Activated CD8-positive, alpha-beta memory T cell treated with anti-CD3 and anti-CD28 coated beads, Interleukin-2, amount 10 ng/mL, durations not matched to agents 7 days and 5 days (primary cell): ENCODE measurements at regions not wholly inside any gene's neighbourhood (a gene's known extent, or its start where the extent isn't known, plus 50 kb on each side); places are given as distances from the start of the nearest gene placed in this dataset.
"Not testable (repeated sequence)": the region's sequence is repeated elsewhere in the genome, so short reads cannot be mapped to it uniquely, and the experiment has no call there.

Experiments used
- ATAC-seq: fragments of 150-1000 bp; cut with Tn5 transposase; one replicate; pipeline ENCODE4 v1.10.0; 2021; ENCODE audit warnings: moderate library complexity
- CTCF ChIA-PET: fragments of 350-600 bp; sonication (Branson Sonifier 250); formaldehyde crosslinking; loops from one replicate; lab custom pipeline; 2021; ENCODE audit warnings: antibody characterized with exemption; lab: Charles Lee
- DNase-seq: peaks from one replicate; pipeline ENCODE4 v3.0.0-alpha.2; 2020
- H3K27ac Mint-ChIP-seq: one replicate; pipeline ENCODE4 v1.8.0; 2021; ENCODE audit warnings: mild to moderate bottlenecking, mixed read lengths
- H3K27me3 Mint-ChIP-seq: one replicate; pipeline ENCODE4 v1.8.0; 2021; ENCODE audit warnings: mixed read lengths
- H3K36me3 Mint-ChIP-seq: one replicate; pipeline ENCODE4 v1.8.0; 2021; ENCODE audit warnings: mild to moderate bottlenecking, mixed read lengths
- H3K4me1 Mint-ChIP-seq: one replicate; pipeline ENCODE4 v1.8.0; 2021; ENCODE audit warnings: mixed read lengths
- H3K4me3 Mint-ChIP-seq: one replicate; pipeline ENCODE4 v1.8.0; 2021; ENCODE audit warnings: mild to moderate bottlenecking, moderate library complexity, mixed read lengths
- H3K9me3 Mint-ChIP-seq: one replicate; pipeline ENCODE4 v1.8.0; 2022; ENCODE audit warnings: low read depth, mixed read lengths

GRCh38 chr16:87162799-87163198, 154.4 kb downstream of the C16orf95 start:
- H3K27me3 Mint-ChIP-seq, CTCF ChIA-PET, H3K36me3 Mint-ChIP-seq, H3K27ac Mint-ChIP-seq, H3K4me1 Mint-ChIP-seq, H3K9me3 Mint-ChIP-seq, DNase-seq, ATAC-seq, H3K4me3 Mint-ChIP-seq: not testable (repeated sequence)

- H3K9me3 Mint-ChIP-seq, result peaks cover 3% of the 10 kb centered on the region
- H3K4me1 Mint-ChIP-seq, result peaks cover 9% of the 10 kb centered on the region
- H3K27ac Mint-ChIP-seq, result no peak overlapping the region
- ATAC-seq (no peak), DNase-seq (no peak)
- H3K4me3 Mint-ChIP-seq, result no peak overlapping the region
- peaks cover 2% of the 10 kb centered on the region for H3K27me3 Mint-ChIP-seq
- H3K36me3 Mint-ChIP-seq, result peaks cover 2% of the 10 kb centered on the region
- CTCF ChIA-PET, result interaction anchor here (0.8 kb wide), 1 partner anchor 114 kb away, joined by 3 read pairs; no protein-coding TSS in a partner anchor
Observed at GRCh38 chr16:87163637-87164036, 153.6 kb downstream of the C16orf95 start.

GRCh38 chr16:87165151-87165550, 152.0 kb downstream of the C16orf95 start:
- DNase-seq (no peak), ATAC-seq (no peak)
- CTCF ChIA-PET, result no interaction called here
- Mint-ChIP-seq H3K27me3 (peaks cover under 1% of the 10 kb centered on the region), H3K27ac (no peak overlapping the region), H3K9me3 (peaks cover 3% of the 10 kb centered on the region), H3K36me3 (peaks cover 2% of the 10 kb centered on the region), H3K4me3 (no peak overlapping the region), H3K4me1 (peaks cover 9% of the 10 kb centered on the region)

- H3K4me3 Mint-ChIP-seq, result no peak overlapping the region
- H3K4me1 Mint-ChIP-seq, result peaks cover 9% of the 10 kb centered on the region
- H3K36me3 Mint-ChIP-seq, result peaks cover 2% of the 10 kb centered on the region
- H3K9me3 Mint-ChIP-seq, result peaks cover 3% of the 10 kb centered on the region
- CTCF ChIA-PET, result no interaction called here
- ATAC-seq, result no peak
- H3K27ac Mint-ChIP-seq, result no peak overlapping the region
- no peaks in the 10 kb centered on the region for H3K27me3 Mint-ChIP-seq
- DNase-seq, result no peak
Observed at GRCh38 chr16:87165885-87166284, 151.3 kb downstream of the C16orf95 start.

GRCh38 chr16:87166321-87166720, 150.9 kb downstream of the C16orf95 start:
- Mint-ChIP-seq H3K4me3 (no peak overlapping the region), H3K9me3 (peaks cover 3% of the 10 kb centered on the region), H3K27ac (no peak overlapping the region), H3K27me3 (no peaks in the 10 kb centered on the region), H3K4me1 (peaks cover 4% of the 10 kb centered on the region), H3K36me3 (peaks cover 2% of the 10 kb centered on the region)
- no peak for DNase-seq
- no peak for ATAC-seq
- CTCF ChIA-PET, result no interaction called here

- no peaks in the 10 kb centered on the region for H3K27me3 Mint-ChIP-seq
- H3K9me3 Mint-ChIP-seq, result peaks cover 3% of the 10 kb centered on the region
- DNase-seq (no peak), ATAC-seq (no peak)
- H3K4me1 Mint-ChIP-seq, result peaks cover 4% of the 10 kb centered on the region
- H3K4me3 Mint-ChIP-seq, result no peak overlapping the region
- CTCF ChIA-PET, result no interaction called here
- H3K27ac Mint-ChIP-seq, result no peak overlapping the region
- H3K36me3 Mint-ChIP-seq, result peaks cover 2% of the 10 kb centered on the region
Observed at GRCh38 chr16:87166934-87167333, 150.3 kb downstream of the C16orf95 start.

- no peak overlapping the region for H3K4me3 Mint-ChIP-seq
- peaks cover 3% of the 10 kb centered on the region for H3K4me1 Mint-ChIP-seq
- CTCF ChIA-PET, result interaction anchor here (0.8 kb wide), 1 partner anchor 27 kb away, joined by 3 read pairs; no protein-coding TSS in a partner anchor
- H3K36me3 Mint-ChIP-seq, result no peaks in the 10 kb centered on the region
- DNase-seq (no peak), ATAC-seq (no peak)
- no peaks in the 10 kb centered on the region for H3K27me3 Mint-ChIP-seq
- no peak overlapping the region for H3K27ac Mint-ChIP-seq
- H3K9me3 Mint-ChIP-seq, result no peaks in the 10 kb centered on the region
Observed at GRCh38 chr16:87169509-87169995, 147.6 kb downstream of the C16orf95 start.

GRCh38 chr16:87170310-87170709, 146.9 kb downstream of the C16orf95 start:
- no peaks in the 10 kb centered on the region for H3K9me3 Mint-ChIP-seq
- H3K4me3 Mint-ChIP-seq, result no peak overlapping the region
- ATAC-seq, result no peak
- CTCF ChIA-PET, result interaction anchor here (0.8 kb wide), 1 partner anchor 28 kb away, joined by 3 read pairs; no protein-coding TSS in a partner anchor
- no peak overlapping the region for H3K27ac Mint-ChIP-seq
- no peaks in the 10 kb centered on the region for H3K36me3 Mint-ChIP-seq
- peaks cover 3% of the 10 kb centered on the region for H3K4me1 Mint-ChIP-seq
- no peak for DNase-seq
- H3K27me3 Mint-ChIP-seq, result no peaks in the 10 kb centered on the region

- Mint-ChIP-seq H3K4me3 (no peak overlapping the region), H3K9me3 (no peaks in the 10 kb centered on the region)
Observed at GRCh38 chr16:87171723-87172122, 145.5 kb downstream of the C16orf95 start.

GRCh38 chr16:87172632-87173031, 144.6 kb downstream of the C16orf95 start:
- ATAC-seq (no peak), DNase-seq (no peak)
- H3K36me3 Mint-ChIP-seq, result no peaks in the 10 kb centered on the region
- no peaks in the 10 kb centered on the region for H3K27me3 Mint-ChIP-seq
- H3K4me3 Mint-ChIP-seq, result no peak overlapping the region
- CTCF ChIA-PET, result no interaction called here
- no peaks in the 10 kb centered on the region for H3K4me1 Mint-ChIP-seq
- no peaks in the 10 kb centered on the region for H3K9me3 Mint-ChIP-seq
- H3K27ac Mint-ChIP-seq, result no peak overlapping the region

More at GRCh38 chr16:87171723-87172122, 145.5 kb downstream of the C16orf95 start:
- CTCF ChIA-PET, result no interaction called here
- Mint-ChIP-seq H3K27ac (no peak overlapping the region), H3K36me3 (no peaks in the 10 kb centered on the region), H3K27me3 (no peaks in the 10 kb centered on the region), H3K4me1 (peaks cover 3% of the 10 kb centered on the region)
- DNase-seq (no peak), ATAC-seq (no peak)

GRCh38 chr16:87173294-87173893, 143.8 kb downstream of the C16orf95 start:
- no peak for DNase-seq
- no peak for ATAC-seq
- no peak overlapping the region for H3K4me3 Mint-ChIP-seq
- H3K27me3 Mint-ChIP-seq, result no peaks in the 10 kb centered on the region
- no peak overlapping the region for H3K27ac Mint-ChIP-seq
- H3K36me3 Mint-ChIP-seq, result no peaks in the 10 kb centered on the region
- CTCF ChIA-PET, result no interaction called here
- no peaks in the 10 kb centered on the region for H3K9me3 Mint-ChIP-seq
- H3K4me1 Mint-ChIP-seq, result no peaks in the 10 kb centered on the region

GRCh38 chr16:87174061-87174460, 143.1 kb downstream of the C16orf95 start:
- H3K27ac Mint-ChIP-seq, result no peak overlapping the region
- no peaks in the 10 kb centered on the region for H3K36me3 Mint-ChIP-seq
- H3K4me3 Mint-ChIP-seq, result no peak overlapping the region
- H3K9me3 Mint-ChIP-seq, result no peaks in the 10 kb centered on the region
- no peak for ATAC-seq
- no peaks in the 10 kb centered on the region for H3K4me1 Mint-ChIP-seq
- no peak for DNase-seq
- no peaks in the 10 kb centered on the region for H3K27me3 Mint-ChIP-seq
- CTCF ChIA-PET, result no interaction called here

- Mint-ChIP-seq H3K36me3 (no peaks in the 10 kb centered on the region), H3K27me3 (no peaks in the 10 kb centered on the region), H3K9me3 (no peaks in the 10 kb centered on the region), H3K27ac (no peak overlapping the region), H3K4me3 (no peak overlapping the region), H3K4me1 (no peaks in the 10 kb centered on the region)
- CTCF ChIA-PET, result no interaction called here
- ATAC-seq (no peak), DNase-seq (no peak)
Observed at GRCh38 chr16:87176735-87177134, 140.5 kb downstream of the C16orf95 start.

GRCh38 chr16:87177673-87178072, 139.5 kb downstream of the C16orf95 start:
- Mint-ChIP-seq H3K36me3 (no peaks in the 10 kb centered on the region), H3K27ac (no peak overlapping the region), H3K27me3 (no peaks in the 10 kb centered on the region), H3K4me3 (no peak overlapping the region), H3K4me1 (no peaks in the 10 kb centered on the region), H3K9me3 (no peaks in the 10 kb centered on the region)
- ATAC-seq, result no peak
- no peak for DNase-seq
- CTCF ChIA-PET, result no interaction called here
